ENCODE measurements at regions not wholly inside any gene's neighbourhood (a gene's known extent, or its start where the extent isn't known, plus 50 kb on each side); places are given as distances from the start of the nearest gene placed in this dataset.

DNA sequence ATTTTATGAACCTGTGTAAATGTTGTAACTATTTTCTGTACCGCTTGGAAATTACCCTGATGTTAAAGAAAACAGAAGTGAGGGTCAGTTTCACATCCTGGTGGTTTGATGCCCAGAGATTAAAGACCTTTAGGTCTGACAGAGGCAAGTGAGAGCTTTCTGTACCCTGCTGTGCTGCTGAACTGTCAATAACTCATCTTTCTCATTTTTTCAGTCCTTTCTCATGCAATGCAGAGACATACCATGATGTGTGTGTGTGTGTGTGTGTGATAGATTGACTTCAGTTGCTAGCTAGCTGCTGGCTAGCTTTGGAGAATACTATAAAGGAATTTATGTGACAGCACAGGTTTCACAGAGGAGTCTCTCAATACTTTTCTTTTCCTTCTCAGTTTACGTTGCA lies 2025.6 kb upstream of the LRRTM1 start (continued):
- TF ChIP-seq NR2C2 (IDR thresholded peaks at IDR 0.05; ENCODE audit: borderline replicate concordance, control insufficient read depth, insufficient read length, low read depth) (no peak), POLR2AphosphoS2 (IDR thresholded peaks at IDR 0.05; ENCODE audit: low read depth, low read length) (no peak), NRF1 (conservative IDR thresholded peaks at IDR 0.05; ENCODE audit: low read depth, low read length) (no peak), CHD1 (IDR thresholded peaks at IDR 0.05; ENCODE audit: low read depth, low read length) (no peak), EZH2 (IDR thresholded peaks at IDR 0.05; ENCODE audit: borderline replicate concordance, control insufficient read depth, low read depth, low read length) (no peak), MYB (IDR thresholded peaks at IDR 0.05; ENCODE audit: borderline replicate concordance, low read depth, low read length) (no peak), ZBED1 (IDR thresholded peaks at IDR 0.05; ENCODE audit: borderline replicate concordance) (no peak), SP1 (IDR thresholded peaks at IDR 0.05; ENCODE audit: low read depth, low read length) (no peak), ZNF622 (IDR thresholded peaks at IDR 0.05) (no peak), DPF2 (IDR thresholded peaks at IDR 0.05) (peak; percentile 84), SMARCA5 (IDR thresholded peaks at IDR 0.05) (no peak), KAT2A (conservative IDR thresholded peaks at IDR 0.05; ENCODE audit: control insufficient read depth, low read depth, low read length) (no peak), CBX3 (IDR thresholded peaks at IDR 0.05; ENCODE audit: borderline replicate concordance, low read depth) (no peak), RB1 (IDR thresholded peaks at IDR 0.05; ENCODE audit: borderline replicate concordance) (no peak)
- TF ChIP-seq, protein P1, sequence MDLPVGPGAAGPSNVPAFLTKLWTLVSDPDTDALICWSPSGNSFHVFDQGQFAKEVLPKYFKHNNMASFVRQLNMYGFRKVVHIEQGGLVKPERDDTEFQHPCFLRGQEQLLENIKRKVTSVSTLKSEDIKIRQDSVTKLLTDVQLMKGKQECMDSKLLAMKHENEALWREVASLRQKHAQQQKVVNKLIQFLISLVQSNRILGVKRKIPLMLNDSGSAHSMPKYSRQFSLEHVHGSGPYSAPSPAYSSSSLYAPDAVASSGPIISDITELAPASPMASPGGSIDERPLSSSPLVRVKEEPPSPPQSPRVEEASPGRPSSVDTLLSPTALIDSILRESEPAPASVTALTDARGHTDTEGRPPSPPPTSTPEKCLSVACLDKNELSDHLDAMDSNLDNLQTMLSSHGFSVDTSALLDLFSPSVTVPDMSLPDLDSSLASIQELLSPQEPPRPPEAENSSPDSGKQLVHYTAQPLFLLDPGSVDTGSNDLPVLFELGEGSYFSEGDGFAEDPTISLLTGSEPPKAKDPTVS (IDR thresholded peaks at IDR 0.05; ENCODE audit: low read depth, low read length), result no peak
- TF ChIP-seq, protein P2, sequence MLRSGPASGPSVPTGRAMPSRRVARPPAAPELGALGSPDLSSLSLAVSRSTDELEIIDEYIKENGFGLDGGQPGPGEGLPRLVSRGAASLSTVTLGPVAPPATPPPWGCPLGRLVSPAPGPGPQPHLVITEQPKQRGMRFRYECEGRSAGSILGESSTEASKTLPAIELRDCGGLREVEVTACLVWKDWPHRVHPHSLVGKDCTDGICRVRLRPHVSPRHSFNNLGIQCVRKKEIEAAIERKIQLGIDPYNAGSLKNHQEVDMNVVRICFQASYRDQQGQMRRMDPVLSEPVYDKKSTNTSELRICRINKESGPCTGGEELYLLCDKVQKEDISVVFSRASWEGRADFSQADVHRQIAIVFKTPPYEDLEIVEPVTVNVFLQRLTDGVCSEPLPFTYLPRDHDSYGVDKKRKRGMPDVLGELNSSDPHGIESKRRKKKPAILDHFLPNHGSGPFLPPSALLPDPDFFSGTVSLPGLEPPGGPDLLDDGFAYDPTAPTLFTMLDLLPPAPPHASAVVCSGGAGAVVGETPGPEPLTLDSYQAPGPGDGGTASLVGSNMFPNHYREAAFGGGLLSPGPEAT (IDR thresholded peaks at IDR 0.05; ENCODE audit: low read depth), result peak; percentile 77
- TF ChIP-seq, protein P3, sequence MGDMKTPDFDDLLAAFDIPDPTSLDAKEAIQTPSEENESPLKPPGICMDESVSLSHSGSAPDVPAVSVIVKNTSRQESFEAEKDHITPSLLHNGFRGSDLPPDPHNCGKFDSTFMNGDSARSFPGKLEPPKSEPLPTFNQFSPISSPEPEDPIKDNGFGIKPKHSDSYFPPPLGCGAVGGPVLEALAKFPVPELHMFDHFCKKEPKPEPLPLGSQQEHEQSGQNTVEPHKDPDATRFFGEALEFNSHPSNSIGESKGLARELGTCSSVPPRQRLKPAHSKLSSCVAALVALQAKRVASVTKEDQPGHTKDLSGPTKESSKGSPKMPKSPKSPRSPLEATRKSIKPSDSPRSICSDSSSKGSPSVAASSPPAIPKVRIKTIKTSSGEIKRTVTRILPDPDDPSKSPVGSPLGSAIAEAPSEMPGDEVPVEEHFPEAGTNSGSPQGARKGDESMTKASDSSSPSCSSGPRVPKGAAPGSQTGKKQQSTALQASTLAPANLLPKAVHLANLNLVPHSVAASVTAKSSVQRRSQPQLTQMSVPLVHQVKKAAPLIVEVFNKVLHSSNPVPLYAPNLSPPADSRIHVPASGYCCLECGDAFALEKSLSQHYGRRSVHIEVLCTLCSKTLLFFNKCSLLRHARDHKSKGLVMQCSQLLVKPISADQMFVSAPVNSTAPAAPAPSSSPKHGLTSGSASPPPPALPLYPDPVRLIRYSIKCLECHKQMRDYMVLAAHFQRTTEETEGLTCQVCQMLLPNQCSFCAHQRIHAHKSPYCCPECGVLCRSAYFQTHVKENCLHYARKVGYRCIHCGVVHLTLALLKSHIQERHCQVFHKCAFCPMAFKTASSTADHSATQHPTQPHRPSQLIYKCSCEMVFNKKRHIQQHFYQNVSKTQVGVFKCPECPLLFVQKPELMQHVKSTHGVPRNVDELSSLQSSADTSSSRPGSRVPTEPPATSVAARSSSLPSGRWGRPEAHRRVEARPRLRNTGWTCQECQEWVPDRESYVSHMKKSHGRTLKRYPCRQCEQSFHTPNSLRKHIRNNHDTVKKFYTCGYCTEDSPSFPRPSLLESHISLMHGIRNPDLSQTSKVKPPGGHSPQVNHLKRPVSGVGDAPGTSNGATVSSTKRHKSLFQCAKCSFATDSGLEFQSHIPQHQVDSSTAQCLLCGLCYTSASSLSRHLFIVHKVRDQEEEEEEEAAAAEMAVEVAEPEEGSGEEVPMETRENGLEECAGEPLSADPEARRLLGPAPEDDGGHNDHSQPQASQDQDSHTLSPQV (IDR thresholded peaks at IDR 0.05), result no peak
- TF ChIP-seq, protein P4, sequence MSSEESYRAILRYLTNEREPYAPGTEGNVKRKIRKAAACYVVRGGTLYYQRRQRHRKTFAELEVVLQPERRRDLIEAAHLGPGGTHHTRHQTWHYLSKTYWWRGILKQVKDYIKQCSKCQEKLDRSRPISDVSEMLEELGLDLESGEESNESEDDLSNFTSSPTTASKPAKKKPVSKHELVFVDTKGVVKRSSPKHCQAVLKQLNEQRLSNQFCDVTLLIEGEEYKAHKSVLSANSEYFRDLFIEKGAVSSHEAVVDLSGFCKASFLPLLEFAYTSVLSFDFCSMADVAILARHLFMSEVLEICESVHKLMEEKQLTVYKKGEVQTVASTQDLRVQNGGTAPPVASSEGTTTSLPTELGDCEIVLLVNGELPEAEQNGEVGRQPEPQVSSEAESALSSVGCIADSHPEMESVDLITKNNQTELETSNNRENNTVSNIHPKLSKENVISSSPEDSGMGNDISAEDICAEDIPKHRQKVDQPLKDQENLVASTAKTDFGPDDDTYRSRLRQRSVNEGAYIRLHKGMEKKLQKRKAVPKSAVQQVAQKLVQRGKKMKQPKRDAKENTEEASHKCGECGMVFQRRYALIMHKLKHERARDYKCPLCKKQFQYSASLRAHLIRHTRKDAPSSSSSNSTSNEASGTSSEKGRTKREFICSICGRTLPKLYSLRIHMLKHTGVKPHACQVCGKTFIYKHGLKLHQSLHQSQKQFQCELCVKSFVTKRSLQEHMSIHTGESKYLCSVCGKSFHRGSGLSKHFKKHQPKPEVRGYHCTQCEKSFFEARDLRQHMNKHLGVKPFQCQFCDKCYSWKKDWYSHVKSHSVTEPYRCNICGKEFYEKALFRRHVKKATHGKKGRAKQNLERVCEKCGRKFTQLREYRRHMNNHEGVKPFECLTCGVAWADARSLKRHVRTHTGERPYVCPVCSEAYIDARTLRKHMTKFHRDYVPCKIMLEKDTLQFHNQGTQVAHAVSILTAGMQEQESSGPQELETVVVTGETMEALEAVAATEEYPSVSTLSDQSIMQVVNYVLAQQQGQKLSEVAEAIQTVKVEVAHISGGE (CRISPR knock-in tag; IDR thresholded peaks at IDR 0.05), result no peak
- TF ChIP-seq, protein P5, sequence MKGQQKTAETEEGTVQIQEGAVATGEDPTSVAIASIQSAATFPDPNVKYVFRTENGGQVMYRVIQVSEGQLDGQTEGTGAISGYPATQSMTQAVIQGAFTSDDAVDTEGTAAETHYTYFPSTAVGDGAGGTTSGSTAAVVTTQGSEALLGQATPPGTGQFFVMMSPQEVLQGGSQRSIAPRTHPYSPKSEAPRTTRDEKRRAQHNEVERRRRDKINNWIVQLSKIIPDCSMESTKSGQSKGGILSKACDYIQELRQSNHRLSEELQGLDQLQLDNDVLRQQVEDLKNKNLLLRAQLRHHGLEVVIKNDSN (IDR thresholded peaks at IDR 0.05; ENCODE audit: borderline replicate concordance, extremely low read length, insufficient read depth, low read depth, low read length), result no peak
